ENCODE measurements at regions not wholly inside any gene's neighbourhood (a gene's known extent, or its start where the extent isn't known, plus 50 kb on each side); places are given as distances from the start of the nearest gene placed in this dataset.

- TF ChIP-seq CTCF (IDR thresholded peaks at IDR 0.05), result no peak
- TF ChIP-seq REST (IDR thresholded peaks at IDR 0.05; ENCODE audit: insufficient read depth in 1 of 2, low read depth in 2 of 2, low read length in 1 of 2), result no peak
- TF ChIP-seq TCF7L2 (IDR thresholded peaks at IDR 0.05; ENCODE audit: low read depth, low read length), result no peak
- TF ChIP-seq POLR2AphosphoS5 (IDR thresholded peaks at IDR 0.05; ENCODE audit: low read depth, low read length), result no peak
- TF ChIP-seq SIN3A (IDR thresholded peaks at IDR 0.05; ENCODE audit: borderline replicate concordance, insufficient read depth, low read depth, low read length), result no peak
These were observed 120.7 kb downstream of the TES start for GRCh38 chr7:116331020-116331419.
